Cardiac muscle cell (in vitro differentiated cells and primary cell): ENCODE measurements at regions not wholly inside any gene's neighbourhood (a gene's known extent, or its start where the extent isn't known, plus 50 kb on each side); places are given as distances from the start of the nearest gene placed in this dataset.
"Not testable (repeated sequence)": the region's sequence is repeated elsewhere in the genome, so short reads cannot be mapped to it uniquely, and the experiment has no call there.

Experiments used
- DNase-seq, 2 donors: peaks; one replicate each; pipeline versions ENCODE4 v3.0.0 to v3.0.0-alpha.2; 2010 to 2017; ENCODE audit warnings: low read depth in 1 of 2, low spot score in 1 of 2
- H3K27ac ChIP-seq: fragments of 200-600 bp; sonication (generic); 2 replicates; pipeline ENCODE4 v1.5.1; 2016
- H3K27me3 ChIP-seq: fragments of 200-600 bp; sonication (generic); 2 replicates; pipeline ENCODE4 v1.6.0; 2016; ENCODE audit warnings: control low read depth
- H3K36me3 ChIP-seq: fragments of 200-600 bp; sonication (generic); 2 replicates; pipeline ENCODE4 v1.5.1; 2016; ENCODE audit warnings: control low read depth
- H3K4me1 ChIP-seq: fragments of 200-600 bp; sonication (generic); 2 replicates; pipeline ENCODE4 v1.8.1; 2017; ENCODE audit warnings: low read depth, mild to moderate bottlenecking, mixed run types
- H3K4me3 ChIP-seq: fragments of 200-600 bp; sonication (generic); 2 replicates; pipeline ENCODE4 v1.5.1; 2016; ENCODE audit warnings: mild to moderate bottlenecking
- H3K9me3 ChIP-seq: fragments of 200-600 bp; sonication (generic); 2 replicates; pipeline ENCODE4 v1.5.1; 2017; ENCODE audit warnings: low read depth, mild to moderate bottlenecking, control low read depth
- CTCF ChIP-seq: IDR thresholded peaks from 2 replicates; pipeline ENCODE4 v1.5.1; 2012; ENCODE audit warnings: low read depth, mild to moderate bottlenecking, low read length

- DNase-seq, result no peak
- no peak for TF ChIP-seq CTCF
Observed at GRCh38 chr9:80976403-80976802, 712.9 kb downstream of the TLE1 start.

GRCh38 chr9:80970377-80970776 is 719.0 kb downstream of the TLE1 start:
- H3K4me3 ChIP-seq, H3K27me3 ChIP-seq, H3K36me3 ChIP-seq, H3K4me1 ChIP-seq, H3K27ac ChIP-seq, H3K9me3 ChIP-seq, DNase-seq: not testable (repeated sequence)

More at GRCh38 chr9:80976403-80976802, 712.9 kb downstream of the TLE1 start:
- H3K4me1 ChIP-seq, result no peaks in the 10 kb centered on the region
- no peaks in the 10 kb centered on the region for H3K27me3 ChIP-seq
- no peak overlapping the region for H3K4me3 ChIP-seq
- no peak overlapping the region for H3K27ac ChIP-seq
- no peaks in the 10 kb centered on the region for H3K9me3 ChIP-seq
- H3K36me3 ChIP-seq, result no peaks in the 10 kb centered on the region

GRCh38 chr9:80968611-80969010 is 720.7 kb downstream of the TLE1 start:
- peak in 1 of 2 donors; percentile 65 for DNase-seq
- H3K4me3 ChIP-seq, result no peak overlapping the region
- H3K36me3 ChIP-seq, result no peaks in the 10 kb centered on the region
- no peak overlapping the region for H3K27ac ChIP-seq
- peaks cover 7% of the 10 kb centered on the region for H3K4me1 ChIP-seq
- H3K9me3 ChIP-seq, result no peaks in the 10 kb centered on the region
- TF ChIP-seq CTCF, result no peak
- H3K27me3 ChIP-seq, result no peaks in the 10 kb centered on the region

GRCh38 chr9:80964914-80965313 is 724.4 kb downstream of the TLE1 start:
- Histone ChIP-seq H3K27ac (no peak overlapping the region), H3K4me1 (peaks cover 7% of the 10 kb centered on the region), H3K9me3 (no peaks in the 10 kb centered on the region), H3K4me3 (no peak overlapping the region), H3K36me3 (no peaks in the 10 kb centered on the region), H3K27me3 (no peaks in the 10 kb centered on the region)
- DNase-seq, result no peak
- TF ChIP-seq CTCF, result no peak

GRCh38 chr9:80964374-80964773 is 725.0 kb downstream of the TLE1 start:
- Histone ChIP-seq H3K36me3 (no peaks in the 10 kb centered on the region), H3K4me3 (no peak overlapping the region), H3K27me3 (no peaks in the 10 kb centered on the region), H3K27ac (no peak overlapping the region), H3K4me1 (peaks cover 7% of the 10 kb centered on the region), H3K9me3 (no peaks in the 10 kb centered on the region)
- no peak for TF ChIP-seq CTCF
- peak in 1 of 2 donors; percentile 14 for DNase-seq

GRCh38 chr9:80957801-80958200 is 731.5 kb downstream of the TLE1 start:
- Histone ChIP-seq H3K36me3 (no peaks in the 10 kb centered on the region), H3K27ac (no peak overlapping the region), H3K4me1 (peaks cover 17% of the 10 kb centered on the region), H3K9me3 (no peaks in the 10 kb centered on the region), H3K4me3 (no peak overlapping the region), H3K27me3 (no peaks in the 10 kb centered on the region)
- DNase-seq, result no peak
- TF ChIP-seq CTCF, result no peak
